Adrenal gland (tissue), 5 donors: ENCODE measurements at regions not wholly inside any gene's neighbourhood (a gene's known extent, or its start where the extent isn't known, plus 50 kb on each side); places are given as distances from the start of the nearest gene placed in this dataset.

Experiments used
- POLR2A ChIP-seq, 2 donors: fragments of 450-650 bp; IDR thresholded peaks; one replicate each; pipeline ENCODE4 v1.6.1; 2017; ENCODE audit warnings: antibody characterized with exemption in 2 of 2, mild to moderate bottlenecking in 2 of 2, moderate library complexity in 1 of 2
- TF ChIP-seq, protein P1 (sequence below), 6 experiments: fragments of 450-650 bp in 4 of 6; fragments of 200-600 bp in 2 of 6; sonication (generic) in 1 of 6; IDR thresholded peaks; 1 replicate in 5 of 6; 2 replicates in 1 of 6; pipeline versions ENCODE4 v1.5.1 to v1.8.0; 2016 to 2021; ENCODE audit warnings: antibody characterized with exemption in 6 of 6, mild to moderate bottlenecking in 2 of 6, moderate library complexity in 1 of 6
- donor health status: DM: no; HTN: no; CAD: no.

DNA sequence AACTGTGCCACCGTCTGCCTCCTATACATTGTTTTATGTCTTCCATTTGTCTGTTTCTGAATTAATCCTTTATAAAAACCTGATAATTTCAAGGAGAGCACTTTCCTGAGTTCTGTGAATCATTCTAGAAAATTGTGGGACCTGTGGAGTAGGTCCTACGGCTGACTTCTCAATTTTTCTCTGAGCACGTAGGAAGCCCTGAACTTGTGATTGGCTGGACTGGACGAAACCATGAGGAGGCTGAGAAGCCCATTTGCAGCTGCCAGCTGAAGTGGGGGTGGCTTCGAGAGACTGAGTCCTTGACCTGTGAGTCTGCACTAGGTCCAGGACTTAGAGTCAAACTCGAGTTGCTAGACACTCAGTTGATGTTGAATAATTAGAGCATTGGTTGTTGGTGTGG is 277.1 kb upstream of the NCAM2 start:
- TF ChIP-seq, protein P1, sequence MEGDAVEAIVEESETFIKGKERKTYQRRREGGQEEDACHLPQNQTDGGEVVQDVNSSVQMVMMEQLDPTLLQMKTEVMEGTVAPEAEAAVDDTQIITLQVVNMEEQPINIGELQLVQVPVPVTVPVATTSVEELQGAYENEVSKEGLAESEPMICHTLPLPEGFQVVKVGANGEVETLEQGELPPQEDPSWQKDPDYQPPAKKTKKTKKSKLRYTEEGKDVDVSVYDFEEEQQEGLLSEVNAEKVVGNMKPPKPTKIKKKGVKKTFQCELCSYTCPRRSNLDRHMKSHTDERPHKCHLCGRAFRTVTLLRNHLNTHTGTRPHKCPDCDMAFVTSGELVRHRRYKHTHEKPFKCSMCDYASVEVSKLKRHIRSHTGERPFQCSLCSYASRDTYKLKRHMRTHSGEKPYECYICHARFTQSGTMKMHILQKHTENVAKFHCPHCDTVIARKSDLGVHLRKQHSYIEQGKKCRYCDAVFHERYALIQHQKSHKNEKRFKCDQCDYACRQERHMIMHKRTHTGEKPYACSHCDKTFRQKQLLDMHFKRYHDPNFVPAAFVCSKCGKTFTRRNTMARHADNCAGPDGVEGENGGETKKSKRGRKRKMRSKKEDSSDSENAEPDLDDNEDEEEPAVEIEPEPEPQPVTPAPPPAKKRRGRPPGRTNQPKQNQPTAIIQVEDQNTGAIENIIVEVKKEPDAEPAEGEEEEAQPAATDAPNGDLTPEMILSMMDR (IDR thresholded peaks at IDR 0.05), result no peak
- TF ChIP-seq POLR2A (IDR thresholded peaks at IDR 0.05), result no peak
